Activated CD8-positive, alpha-beta T cell treated with anti-CD3 and anti-CD28 coated beads for 36 hours (primary cell): ENCODE measurements at regions not wholly inside any gene's neighbourhood (a gene's known extent, or its start where the extent isn't known, plus 50 kb on each side); places are given as distances from the start of the nearest gene placed in this dataset.

Experiments
- ATAC-seq: fragments of 200-7000 bp; cut with Tn5 transposase; one replicate; pipeline ENCODE4 v1.10.0; 2021; ENCODE audit warnings: mild to moderate bottlenecking, moderate library complexity
- CTCF ChIA-PET: fragments of 350-600 bp; sonication (Branson Sonifier 250); formaldehyde crosslinking; loops from one replicate; lab custom pipeline; 2021; ENCODE audit warnings: antibody characterized with exemption; lab: Charles Lee
- POLR2A ChIA-PET: fragments of 350-600 bp; sonication (Branson Sonifier 250); formaldehyde crosslinking; loops from one replicate; lab custom pipeline; 2021; ENCODE audit warnings: antibody characterized with exemption; lab: Charles Lee
- DNase-seq: peaks from one replicate; pipeline ENCODE4 v3.0.0-alpha.2; 2020
- H3K27ac Mint-ChIP-seq: one replicate; pipeline ENCODE4 v1.8.0; 2021; ENCODE audit warnings: mild to moderate bottlenecking, mixed read lengths
- H3K27me3 Mint-ChIP-seq: one replicate; pipeline ENCODE4 v1.8.0; 2021; ENCODE audit warnings: mixed read lengths
- H3K36me3 Mint-ChIP-seq: one replicate; pipeline ENCODE4 v1.8.0; 2021; ENCODE audit warnings: low read depth, mixed read lengths
- H3K4me1 Mint-ChIP-seq: one replicate; pipeline ENCODE4 v1.8.0; 2021; ENCODE audit warnings: low read depth, mixed read lengths
- H3K4me3 Mint-ChIP-seq: one replicate; pipeline ENCODE4 v1.8.0; 2021; ENCODE audit warnings: mild to moderate bottlenecking, moderate library complexity, mixed read lengths
- H3K9me3 Mint-ChIP-seq: one replicate; pipeline ENCODE4 v1.8.0; 2021; ENCODE audit warnings: mixed read lengths
- CTCF ChIP-seq: fragments of 200-600 bp; IDR thresholded peaks from one replicate; pipeline ENCODE4 v1.8.0; 2022; ENCODE audit warnings: antibody characterized with exemption, mild to moderate bottlenecking
- intact Hi-C: fragments of 100-400 bp; cut with micrococcal nuclease; formaldehyde crosslinking; loops from one replicate; pipeline ENCODE4 v1.10.0; 2022

DNA sequence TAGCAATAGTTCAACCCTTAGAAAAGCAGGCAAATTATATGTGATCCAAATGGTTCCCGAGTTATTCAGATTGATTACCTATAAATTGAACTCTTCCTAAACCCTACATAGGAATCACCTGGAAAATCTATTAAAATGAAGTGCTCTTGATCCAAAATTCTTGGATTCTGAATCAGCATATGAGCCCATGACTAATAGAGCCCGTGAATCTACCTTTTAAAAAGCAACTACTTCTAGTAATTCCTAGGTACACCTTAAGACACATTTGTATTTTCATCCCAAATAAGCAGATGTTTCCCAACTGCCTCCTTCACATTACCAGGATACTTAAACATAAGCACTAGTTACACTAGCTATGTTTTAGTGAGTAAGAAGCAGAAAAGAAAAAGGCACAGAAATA, 1171.0 kb upstream of the GOT2 start:
- ATAC-seq: no peak
- Mint-ChIP-seq H3K4me1 (no peaks in the 10 kb centered on the region), H3K9me3 (peaks cover 6% of the 10 kb centered on the region), H3K27ac (no peak overlapping the region), H3K36me3 (no peaks in the 10 kb centered on the region), H3K4me3 (no peak overlapping the region), H3K27me3 (no peaks in the 10 kb centered on the region)
- CTCF ChIA-PET: no interaction called here
- intact Hi-C loops: no loop called here
- TF ChIP-seq CTCF: no peak
- DNase-seq: no peak
- POLR2A ChIA-PET: no interaction called here

GRCh38 chr16:59899940-59900339, 1165.8 kb upstream of the GOT2 start:
- H3K4me1 Mint-ChIP-seq: no peaks in the 10 kb centered on the region
- DNase-seq: no peak
- H3K4me3 Mint-ChIP-seq: no peak overlapping the region
- ChIA-PET CTCF (no interaction called here), POLR2A (no interaction called here)
- intact Hi-C loops: no loop called here
- no peak for TF ChIP-seq CTCF
- no peak overlapping the region for H3K27ac Mint-ChIP-seq
- no peaks in the 10 kb centered on the region for H3K36me3 Mint-ChIP-seq
- no peaks in the 10 kb centered on the region for H3K27me3 Mint-ChIP-seq
- H3K9me3 Mint-ChIP-seq: peaks cover 6% of the 10 kb centered on the region
- no peak for ATAC-seq

DNA sequence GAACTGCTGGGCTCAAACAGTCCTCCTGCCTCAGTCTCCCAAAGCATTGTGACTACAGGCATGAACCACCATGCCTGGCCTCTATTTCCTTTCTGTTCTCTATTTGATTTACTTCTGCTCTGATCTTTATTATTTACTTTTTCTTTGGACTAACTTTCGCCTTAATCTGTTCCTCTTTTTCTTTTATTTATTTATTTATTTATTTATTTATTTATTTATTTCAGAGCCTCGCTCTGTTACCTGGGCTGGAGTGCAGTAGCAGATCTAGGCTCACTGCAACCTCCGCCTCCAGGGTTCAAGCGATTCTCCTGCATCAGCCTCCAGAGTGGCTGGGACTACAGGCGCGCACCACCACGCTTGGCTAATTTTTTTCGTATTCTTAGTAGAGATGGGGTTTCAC, 1158.3 kb upstream of the GOT2 start:
- Mint-ChIP-seq H3K4me3 (no peak overlapping the region), H3K9me3 (peaks cover 28% of the 10 kb centered on the region), H3K36me3 (no peaks in the 10 kb centered on the region), H3K27me3 (no peaks in the 10 kb centered on the region), H3K27ac (no peak overlapping the region), H3K4me1 (no peaks in the 10 kb centered on the region)
- DNase-seq (no peak), ATAC-seq (no peak)
- ChIA-PET CTCF (no interaction called here), POLR2A (no interaction called here)
- intact Hi-C loops: no loop called here
- no peak for TF ChIP-seq CTCF

DNA sequence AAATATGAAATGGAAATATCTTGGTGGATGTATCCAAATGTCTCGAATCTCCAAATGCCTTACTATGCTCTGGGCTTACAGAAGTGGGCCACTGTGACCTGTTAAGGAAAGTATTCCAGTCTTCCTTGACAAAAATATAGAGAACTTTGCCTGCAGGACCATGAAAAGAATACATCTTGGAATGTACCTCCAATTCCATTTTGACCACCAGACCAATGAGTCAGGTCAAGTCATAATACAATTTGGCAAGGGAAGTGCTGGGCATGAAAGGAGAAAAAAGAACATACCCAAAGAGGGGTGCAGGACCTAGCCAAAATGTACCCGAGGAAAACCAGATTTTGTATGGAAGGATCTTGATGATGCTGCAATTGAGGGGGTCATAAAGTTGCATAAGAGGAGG, 1153.7 kb upstream of the GOT2 start:
- ChIA-PET CTCF (no interaction called here), POLR2A (no interaction called here)
- Mint-ChIP-seq H3K27ac (no peak overlapping the region), H3K9me3 (peaks cover 23% of the 10 kb centered on the region), H3K4me1 (no peaks in the 10 kb centered on the region), H3K36me3 (no peaks in the 10 kb centered on the region), H3K4me3 (no peak overlapping the region), H3K27me3 (no peaks in the 10 kb centered on the region)
- no peak for ATAC-seq
- DNase-seq: no peak
- TF ChIP-seq CTCF: no peak
- intact Hi-C loops: no loop called here

DNA sequence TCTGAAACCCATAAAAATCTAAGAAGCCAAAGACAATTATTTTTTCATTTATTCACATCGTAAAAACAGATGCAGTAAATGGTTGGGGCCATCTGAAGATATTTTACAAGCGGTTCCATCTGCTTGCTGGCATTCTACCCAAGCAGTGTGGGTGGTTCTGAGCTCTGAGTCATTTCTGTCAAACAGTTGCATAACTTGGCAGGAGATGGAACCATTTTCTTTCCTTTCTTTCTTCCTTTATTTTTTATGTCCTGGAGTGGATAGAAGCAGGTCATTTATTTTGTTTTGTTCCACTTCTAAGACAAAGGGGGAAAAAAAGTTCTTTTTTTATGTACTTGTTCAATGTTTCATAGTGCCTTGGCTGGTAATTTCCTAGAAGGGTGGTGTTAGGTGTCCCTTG, 1151.9 kb upstream of the GOT2 start:
- POLR2A ChIA-PET: no interaction called here
- intact Hi-C loops: no loop called here
- no peak for DNase-seq
- Mint-ChIP-seq H3K9me3 (peaks cover 20% of the 10 kb centered on the region), H3K4me3 (no peak overlapping the region), H3K36me3 (no peaks in the 10 kb centered on the region), H3K4me1 (no peaks in the 10 kb centered on the region), H3K27ac (no peak overlapping the region), H3K27me3 (no peaks in the 10 kb centered on the region)
- TF ChIP-seq CTCF: no peak
- CTCF ChIA-PET: no interaction called here
- ATAC-seq: no peak
